HepG2 (cell line): ENCODE measurements at regions not wholly inside any gene's neighbourhood (a gene's known extent, or its start where the extent isn't known, plus 50 kb on each side); places are given as distances from the start of the nearest gene placed in this dataset.

Experiments
- ATAC-seq: fragments of 200-7000 bp; cut with Tn5 transposase; 3 replicates; pipeline ENCODE4 v1.9.1; 2020; ENCODE audit warnings: mild to moderate bottlenecking, moderate library complexity
- BruUV-seq: library from RNA; stranded (reverse); fragments of 400-500 nt; replicated peaks from 2 replicates; lab custom pipeline; 2021; lab: Mats Ljungman, UMichigan
- CTCF ChIA-PET: fragments of 300-600 bp; formaldehyde crosslinking; extraction: SDS; loops from one replicate; lab custom pipeline; 2021; ENCODE audit warnings: low total read pairs, inconsistent platforms, low intra/inter-chr PET ratio; lab: Yijun Ruan, JAX
- POLR2A ChIA-PET: fragments of 350-600 bp; sonication (Branson Sonifier 250); formaldehyde crosslinking; loops from one replicate; lab custom pipeline; 2020; ENCODE audit warnings: antibody characterized with exemption, inconsistent platforms; lab: Yijun Ruan, JAX
- DNase-seq: peaks from one replicate; pipeline ENCODE4 v3.0.0-alpha.2; 2015; ENCODE audit warnings: low spot score
- FAIRE-seq: peaks from 3 replicates; lab custom pipeline; 2011; peaks lifted over from hg19 to GRCh38; lab: Jason Lieb, UNC
- H2AFZ ChIP-seq: one replicate; pipeline ENCODE4 v1.6.1; 2011; ENCODE audit warnings: low read length, inconsistent platforms
- H3K27ac ChIP-seq: fragments of 300-600 bp; 3 replicates; pipeline ENCODE4 v1.8.0; 2011; ENCODE audit warnings: mixed run types, mild to moderate bottlenecking, mixed read lengths, low read length, inconsistent platforms; ENCODE audit not compliant: insufficient read depth; ENCODE audit errors: extremely low read length
- H3K27me3 ChIP-seq, 2 experiments: fragments of 200-600 bp in 1 of 2; 2 replicates in 1 of 2; 3 replicates in 1 of 2; pipeline versions ENCODE4 v1.6.0 to v1.8.0; 2011; ENCODE audit warnings: low read length in 2 of 2, mild to moderate bottlenecking in 2 of 2, moderate library complexity in 2 of 2, inconsistent platforms in 1 of 2; ENCODE audit not compliant: insufficient read depth in 2 of 2, control insufficient read depth in 1 of 2
- H3K36me3 ChIP-seq, 2 experiments: fragments of 200-600 bp in 1 of 2; replicated peaks in 1 of 2; 2 replicates in 1 of 2; 3 replicates in 1 of 2; pipeline versions ENCODE4 v1.5.1 to v1.8.0; 2011; ENCODE audit warnings: low read length in 2 of 2, inconsistent platforms in 1 of 2; ENCODE audit not compliant: insufficient read depth in 2 of 2, control insufficient read depth in 1 of 2
- H3K4me1 ChIP-seq: 2 replicates; pipeline ENCODE4 v1.5.1; 2012; ENCODE audit warnings: low read length, inconsistent platforms; ENCODE audit not compliant: insufficient read depth
- H3K4me2 ChIP-seq: 2 replicates; pipeline ENCODE4 v1.6.0; 2011; ENCODE audit warnings: low read depth, low read length, inconsistent platforms
- H3K4me3 ChIP-seq, 3 experiments: fragments of 200-600 bp in 1 of 3; sonication (generic), shearing (Covaris generic) in 1 of 3; replicated peaks in 1 of 3; 2 replicates each; pipeline ENCODE4 v1.5.1; 2011 to 2016; ENCODE audit warnings: low read length in 3 of 3, inconsistent platforms in 2 of 3, low read depth in 2 of 3, mild to moderate bottlenecking in 2 of 3, control low read depth in 1 of 3, mixed read lengths in 1 of 3; ENCODE audit not compliant: insufficient read depth in 1 of 3
- H3K79me2 ChIP-seq: one replicate; pipeline ENCODE4 v1.6.1; 2011; ENCODE audit warnings: low read length, inconsistent platforms; ENCODE audit not compliant: insufficient read depth
- H3K9ac ChIP-seq: 2 replicates; pipeline ENCODE4 v1.6.0; 2011; ENCODE audit warnings: mild to moderate bottlenecking, low read depth, low read length, inconsistent platforms; ENCODE audit not compliant: insufficient read depth
- H3K9me3 ChIP-seq: 2 replicates; pipeline ENCODE4 v1.5.1; 2012; ENCODE audit warnings: mild to moderate bottlenecking, low read length
- H4K20me1 ChIP-seq: 2 replicates; pipeline ENCODE4 v1.6.0; 2011; ENCODE audit warnings: inconsistent platforms, mild to moderate bottlenecking, low read length, moderate library complexity; ENCODE audit not compliant: insufficient read depth
- GABPB1 ChIP-seq: IDR thresholded peaks from 2 replicates; pipeline ENCODE4 v1.6.1; 2016; ENCODE audit warnings: mild to moderate bottlenecking, missing genetic modification reagents, moderate library complexity, missing compliant biosample characterization
- HIVEP1 ChIP-seq: sonication (generic); formaldehyde crosslinking; IDR thresholded peaks from 2 replicates; pipeline ENCODE4 v1.4.0; 2020; ENCODE audit warnings: mild to moderate bottlenecking, missing genetic modification reagents
- HOXA7 ChIP-seq: sonication (generic); formaldehyde crosslinking; IDR thresholded peaks from 2 replicates; pipeline ENCODE4 v1.8.1; 2022; ENCODE audit warnings: mild to moderate bottlenecking, missing genetic modification reagents, moderate library complexity
- MAFK ChIP-seq, 2 experiments: IDR thresholded peaks in 1 of 2; conservative IDR thresholded peaks in 1 of 2; 2 replicates each; pipeline ENCODE4 v1.6.1; 2011; ENCODE audit warnings: improper control_type of control experiment in 2 of 2, low read length in 2 of 2
- MBNL3 ChIP-seq: fragments of 250-450 bp; sonication (Bioruptor Pico); conservative IDR thresholded peaks from 2 replicates; pipeline ENCODE4 v1.8.0; 2022; ENCODE audit warnings: mild to moderate bottlenecking, inconsistent platforms
- TOPORS ChIP-seq: sonication (generic); formaldehyde crosslinking; IDR thresholded peaks from 2 replicates; pipeline ENCODE4 v1.8.0; 2023; ENCODE audit warnings: mild to moderate bottlenecking, missing genetic modification reagents
- ZKSCAN5 ChIP-seq: sonication (generic); formaldehyde crosslinking; IDR thresholded peaks from 2 replicates; pipeline ENCODE4 v1.5.1; 2020; ENCODE audit warnings: mild to moderate bottlenecking, missing genetic modification reagents
- ZNF629 ChIP-seq: sonication (generic); formaldehyde crosslinking; conservative IDR thresholded peaks from 2 replicates; pipeline ENCODE4 v1.5.0; 2020; ENCODE audit warnings: missing genetic modification reagents
- ZNF788 ChIP-seq: sonication (generic); formaldehyde crosslinking; IDR thresholded peaks from 2 replicates; pipeline ENCODE4 v1.5.0; 2020; ENCODE audit warnings: mild to moderate bottlenecking, missing genetic modification reagents, borderline replicate concordance
- ZNF891 ChIP-seq: sonication (generic); formaldehyde crosslinking; IDR thresholded peaks from 2 replicates; pipeline ENCODE4 v1.5.0; 2020; ENCODE audit warnings: mild to moderate bottlenecking, missing genetic modification reagents
- WGBS: methylation state at CpG from one replicate; pipeline ENCODE4 v1.1.6; 2017; ENCODE audit warnings: low lambda C conversion rate; 5-methylcytosine and 5-hydroxymethylcytosine counted together
- in situ Hi-C: cut with HindIII; loops from 2 replicates; pipeline ENCODE4 v1.10.0; 2017; ENCODE audit warnings: low pct_unique_long_range_greater_than_20kb; ENCODE audit not compliant: extremely low pct_ligation_motif_present
- intact Hi-C: fragments of 100-400 bp; cut with micrococcal nuclease; formaldehyde crosslinking; loops from one replicate; pipeline ENCODE4 v1.10.0; 2022; ENCODE audit not compliant: unreplicated experiment
- TF ChIP-seq, protein P1 (sequence below): sonication (generic); formaldehyde crosslinking; IDR thresholded peaks from 2 replicates; pipeline ENCODE4 v1.5.1; 2020; ENCODE audit warnings: mild to moderate bottlenecking, missing genetic modification reagents, moderate library complexity
- TF ChIP-seq, protein P2 (sequence below): sonication (generic); formaldehyde crosslinking; IDR thresholded peaks from 2 replicates; pipeline ENCODE4 v1.4.0; 2020; ENCODE audit warnings: missing genetic modification reagents
- TF ChIP-seq, protein P3 (sequence below): sonication (generic); formaldehyde crosslinking; IDR thresholded peaks from 2 replicates; pipeline ENCODE4 v1.4.0; 2020; ENCODE audit warnings: missing genetic modification reagents

DNA sequence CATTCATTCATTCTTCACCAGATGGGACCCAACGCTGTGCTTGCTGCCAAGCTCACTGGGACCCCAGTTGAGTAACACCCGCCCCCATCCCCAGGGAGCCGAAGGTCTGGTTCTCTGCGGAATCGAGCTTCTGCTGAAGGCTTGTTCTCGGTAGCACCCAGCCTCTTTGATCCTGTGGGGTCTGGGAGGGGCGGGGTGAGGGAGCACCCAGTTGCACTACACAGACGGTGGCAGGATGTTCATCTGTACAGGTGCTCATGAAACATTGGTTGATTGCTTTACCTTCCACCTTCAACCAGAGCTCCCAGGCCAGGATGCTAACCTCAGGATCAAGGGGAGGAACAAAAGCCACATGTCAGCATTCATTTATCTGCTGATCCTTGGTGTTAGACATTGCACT, 77.7 kb upstream of the RGMA start:
- ATAC-seq (no peak), DNase-seq (no peak)
- POLR2A ChIA-PET = no interaction called here
- no TSS peak for BruUV-seq
- TF ChIP-seq GABPB1 (CRISPR knock-in tag) = no peak
- TF ChIP-seq MAFK (conservative IDR thresholded peaks at IDR 0.05 in 1 of 2, IDR thresholded peaks at IDR 0.05 in 1 of 2; ENCODE audit: low read length in 2 of 2) = peak in 1 of 2 experiments; percentile 26; a peak in 1 of 4 replicates
- TF ChIP-seq, all 625 proteins: peak for 1
- Histone ChIP-seq H3K9ac (no peak overlapping the region), H3K4me2 (no peak overlapping the region), H3K9me3 (no peaks in the 10 kb centered on the region), H3K27ac (no peak overlapping the region), H3K4me3 (no peak overlapping the region), H4K20me1 (no peaks in the 10 kb centered on the region), H2AFZ (no peak overlapping the region), H3K27me3 (peaks cover 3 to 10% of the 10 kb centered on the region in 2 experiments; a peak in 2 of 5 replicates), H3K36me3 (no peaks in the 10 kb centered on the region), H3K79me2 (no peaks in the 10 kb centered on the region), H3K4me1 (no peaks in the 10 kb centered on the region)
- intact Hi-C loops = no loop called here
- FAIRE-seq = no peak
- 13% methylated on average over 6 of the region's 8 CpGs for WGBS
- in situ Hi-C loops = no loop called here
- CTCF ChIA-PET = no interaction called here

DNA sequence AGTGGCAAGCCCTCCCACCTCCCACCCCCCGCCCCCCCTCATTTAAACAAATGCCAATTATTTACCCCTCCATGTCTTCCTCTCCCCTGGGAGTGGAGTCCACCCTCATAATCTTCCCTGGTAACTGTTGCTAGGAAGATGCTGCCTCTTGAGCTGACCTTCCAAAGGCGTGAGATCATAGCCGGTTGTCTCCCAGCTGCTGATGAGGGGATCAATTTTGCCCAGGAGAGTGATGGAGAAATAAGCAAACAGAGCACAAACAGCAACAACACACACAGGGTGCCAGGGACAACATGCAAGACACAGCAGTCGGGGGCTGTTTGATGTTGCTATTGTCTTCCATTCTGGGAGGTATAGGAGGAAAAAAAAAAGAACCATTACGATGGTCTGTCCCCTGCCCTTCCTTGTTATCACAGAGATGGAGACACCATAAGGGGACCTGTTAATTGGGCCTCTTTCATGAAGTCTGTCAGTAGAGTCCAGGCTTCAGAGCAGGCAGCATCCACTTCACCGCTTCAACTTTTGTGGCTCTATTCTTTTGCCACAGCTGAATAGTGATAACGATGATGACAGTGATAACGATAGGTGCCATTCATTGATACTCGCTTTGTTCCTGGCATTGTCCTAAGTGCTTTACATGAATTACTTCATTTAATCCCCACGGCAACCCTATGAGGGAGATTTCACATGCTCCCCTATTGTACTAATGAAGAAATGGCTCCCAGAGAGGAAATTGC, 76.9 kb upstream of the RGMA start:
- ChIA-PET CTCF (no interaction called here), POLR2A (no interaction called here)
- WGBS = 19% methylated on average over 10 of the region's 10 CpGs
- Histone ChIP-seq H4K20me1 (no peaks in the 10 kb centered on the region), H3K27ac (no peak overlapping the region), H3K36me3 (no peaks in the 10 kb centered on the region), H3K9me3 (no peaks in the 10 kb centered on the region), H2AFZ (no peak overlapping the region), H3K27me3 (peaks cover 3 to 10% of the 10 kb centered on the region in 2 experiments; a peak in 2 of 5 replicates), H3K4me3 (no peak overlapping the region), H3K4me2 (no peak overlapping the region), H3K4me1 (no peaks in the 10 kb centered on the region), H3K9ac (no peak overlapping the region), H3K79me2 (no peaks in the 10 kb centered on the region)
- no peak for DNase-seq
- no peak for ATAC-seq
- in situ Hi-C loops = no loop called here
- FAIRE-seq = no peak
- intact Hi-C loops = no loop called here
- no TSS peak for BruUV-seq
- TF ChIP-seq, protein P1, sequence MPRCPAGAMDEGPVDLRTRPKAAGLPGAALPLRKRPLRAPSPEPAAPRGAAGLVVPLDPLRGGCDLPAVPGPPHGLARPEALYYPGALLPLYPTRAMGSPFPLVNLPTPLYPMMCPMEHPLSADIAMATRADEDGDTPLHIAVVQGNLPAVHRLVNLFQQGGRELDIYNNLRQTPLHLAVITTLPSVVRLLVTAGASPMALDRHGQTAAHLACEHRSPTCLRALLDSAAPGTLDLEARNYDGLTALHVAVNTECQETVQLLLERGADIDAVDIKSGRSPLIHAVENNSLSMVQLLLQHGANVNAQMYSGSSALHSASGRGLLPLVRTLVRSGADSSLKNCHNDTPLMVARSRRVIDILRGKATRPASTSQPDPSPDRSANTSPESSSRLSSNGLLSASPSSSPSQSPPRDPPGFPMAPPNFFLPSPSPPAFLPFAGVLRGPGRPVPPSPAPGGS (CRISPR knock-in tag) = no peak
- TF ChIP-seq MBNL3 (CRISPR knock-in tag) (no peak), ZNF629 (CRISPR knock-in tag) (no peak), HIVEP1 (CRISPR knock-in tag) (no peak), TOPORS (CRISPR knock-in tag) (no peak), ZNF891 (no peak), HOXA7 (CRISPR knock-in tag) (no peak), ZKSCAN5 (CRISPR knock-in tag) (no peak), ZNF788 (no peak)
- TF ChIP-seq, protein P2, sequence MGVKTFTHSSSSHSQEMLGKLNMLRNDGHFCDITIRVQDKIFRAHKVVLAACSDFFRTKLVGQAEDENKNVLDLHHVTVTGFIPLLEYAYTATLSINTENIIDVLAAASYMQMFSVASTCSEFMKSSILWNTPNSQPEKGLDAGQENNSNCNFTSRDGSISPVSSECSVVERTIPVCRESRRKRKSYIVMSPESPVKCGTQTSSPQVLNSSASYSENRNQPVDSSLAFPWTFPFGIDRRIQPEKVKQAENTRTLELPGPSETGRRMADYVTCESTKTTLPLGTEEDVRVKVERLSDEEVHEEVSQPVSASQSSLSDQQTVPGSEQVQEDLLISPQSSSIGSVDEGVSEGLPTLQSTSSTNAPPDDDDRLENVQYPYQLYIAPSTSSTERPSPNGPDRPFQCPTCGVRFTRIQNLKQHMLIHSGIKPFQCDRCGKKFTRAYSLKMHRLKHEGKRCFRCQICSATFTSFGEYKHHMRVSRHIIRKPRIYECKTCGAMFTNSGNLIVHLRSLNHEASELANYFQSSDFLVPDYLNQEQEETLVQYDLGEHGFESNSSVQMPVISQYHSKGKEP = no peak
- TF ChIP-seq, protein P3, sequence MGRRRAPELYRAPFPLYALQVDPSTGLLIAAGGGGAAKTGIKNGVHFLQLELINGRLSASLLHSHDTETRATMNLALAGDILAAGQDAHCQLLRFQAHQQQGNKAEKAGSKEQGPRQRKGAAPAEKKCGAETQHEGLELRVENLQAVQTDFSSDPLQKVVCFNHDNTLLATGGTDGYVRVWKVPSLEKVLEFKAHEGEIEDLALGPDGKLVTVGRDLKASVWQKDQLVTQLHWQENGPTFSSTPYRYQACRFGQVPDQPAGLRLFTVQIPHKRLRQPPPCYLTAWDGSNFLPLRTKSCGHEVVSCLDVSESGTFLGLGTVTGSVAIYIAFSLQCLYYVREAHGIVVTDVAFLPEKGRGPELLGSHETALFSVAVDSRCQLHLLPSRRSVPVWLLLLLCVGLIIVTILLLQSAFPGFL (CRISPR knock-in tag) = no peak
